GM19035 (cell line): ENCODE measurements at regions not wholly inside any gene's neighbourhood (a gene's known extent, or its start where the extent isn't known, plus 50 kb on each side); places are given as distances from the start of the nearest gene placed in this dataset.
"Not testable (repeated sequence)": the region's sequence is repeated elsewhere in the genome, so short reads cannot be mapped to it uniquely, and the experiment has no call there.

ENCODE experiments used
- ATAC-seq: cut with Tn5 transposase; IDR thresholded peaks from one replicate; pipeline ENCODE4 v1.9.1; 2021; ENCODE audit not compliant: unreplicated experiment

GRCh38 chr3:187484547-187485295 is 116.5 kb downstream of the RTP4 start:
- no peak for ATAC-seq

GRCh38 chr3:187481426-187481825 is 113.2 kb downstream of the RTP4 start:
- no peak for ATAC-seq

- ATAC-seq, result not testable (repeated sequence)
Observed at GRCh38 chr3:187475613-187476012, 107.4 kb downstream of the RTP4 start.

- no peak for ATAC-seq
Observed at GRCh38 chr3:187473778-187474406, 105.7 kb downstream of the RTP4 start.

- not testable (repeated sequence) for ATAC-seq
Observed at GRCh38 chr3:187466306-187466705, 98.1 kb downstream of the RTP4 start.

DNA sequence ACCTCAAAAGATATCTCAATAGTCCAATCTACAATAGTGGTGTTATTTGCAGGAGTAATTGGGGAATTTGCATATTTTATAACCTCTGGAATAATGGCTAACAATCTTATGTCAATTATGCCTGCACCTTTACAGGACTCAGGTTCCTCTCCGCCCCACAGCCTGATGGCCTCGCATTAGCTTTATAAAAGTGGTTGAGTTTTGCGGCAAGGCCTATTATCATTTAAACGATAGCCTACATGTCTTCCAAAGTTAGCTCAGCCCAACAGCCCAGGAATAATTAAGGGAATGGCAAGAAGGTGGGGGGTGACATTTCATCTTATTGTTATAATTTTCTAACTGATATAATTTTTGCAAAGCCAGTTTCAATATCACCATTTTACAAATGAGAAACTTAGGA is 97.3 kb downstream of the RTP4 start:
- ATAC-seq, result no peak

GRCh38 chr3:187464682-187465081 is 96.5 kb downstream of the RTP4 start:
- no peak for ATAC-seq

DNA sequence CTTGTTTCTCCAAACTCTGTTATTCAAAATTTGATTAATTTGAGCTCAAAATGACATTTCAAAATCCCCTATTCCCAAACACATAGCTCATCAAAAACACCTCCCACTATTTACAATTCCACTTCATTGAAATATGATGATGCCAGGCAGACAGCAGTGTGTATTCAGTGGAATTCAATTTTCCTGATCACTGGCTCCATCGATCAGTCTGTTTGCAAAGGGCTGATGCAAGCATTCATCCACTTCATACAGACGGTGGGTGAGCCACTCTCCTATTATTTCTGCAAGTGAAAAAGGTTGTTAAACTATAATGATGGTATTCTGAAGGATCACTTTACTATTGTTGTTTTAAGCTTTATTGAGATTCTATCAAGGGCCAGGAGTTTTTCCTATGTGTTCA is 90.7 kb downstream of the RTP4 start:
- no peak for ATAC-seq

- ATAC-seq, result no peak
Observed at GRCh38 chr3:187458383-187458782, 90.2 kb downstream of the RTP4 start.

GRCh38 chr3:187456250-187456649 is 88.1 kb downstream of the RTP4 start:
- no peak for ATAC-seq

GRCh38 chr3:187454085-187454815 is 86.1 kb downstream of the RTP4 start:
- no peak for ATAC-seq

DNA sequence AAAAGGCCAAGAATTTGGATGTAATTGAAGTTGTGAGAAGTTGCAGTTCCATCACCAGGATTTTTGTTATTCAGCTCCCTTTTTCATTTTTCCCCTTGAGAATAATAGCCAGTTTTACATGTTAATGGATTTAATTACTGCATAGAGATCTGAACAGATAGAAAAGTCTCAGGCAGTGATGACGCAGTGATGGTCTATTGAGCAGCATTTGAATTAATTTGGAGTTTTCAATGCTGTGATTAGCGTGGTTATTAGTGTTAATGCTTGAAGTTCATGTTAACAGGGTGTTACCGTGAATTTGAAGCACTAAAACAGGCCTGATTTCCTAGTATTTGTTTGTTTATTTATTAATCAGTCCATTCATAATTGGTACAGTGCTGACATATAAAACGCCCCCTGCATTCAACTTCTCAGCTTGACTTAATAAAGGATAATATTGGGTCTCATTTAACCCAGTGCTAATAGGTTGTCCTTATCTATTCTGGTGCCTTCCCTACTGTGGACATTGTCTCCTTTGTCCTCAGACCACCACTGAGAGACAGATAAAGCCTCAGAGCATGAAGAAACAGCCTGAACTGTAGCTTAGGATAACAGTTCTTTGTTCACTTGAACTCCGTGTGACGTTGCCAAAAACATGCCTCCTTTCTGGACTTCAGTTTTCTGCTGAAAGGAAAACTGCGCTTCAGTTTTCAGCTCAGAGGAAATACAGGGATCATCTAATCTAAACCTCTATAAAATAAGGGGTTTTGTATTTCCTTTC is 82.4 kb downstream of the RTP4 start:
- ATAC-seq, result no peak

DNA sequence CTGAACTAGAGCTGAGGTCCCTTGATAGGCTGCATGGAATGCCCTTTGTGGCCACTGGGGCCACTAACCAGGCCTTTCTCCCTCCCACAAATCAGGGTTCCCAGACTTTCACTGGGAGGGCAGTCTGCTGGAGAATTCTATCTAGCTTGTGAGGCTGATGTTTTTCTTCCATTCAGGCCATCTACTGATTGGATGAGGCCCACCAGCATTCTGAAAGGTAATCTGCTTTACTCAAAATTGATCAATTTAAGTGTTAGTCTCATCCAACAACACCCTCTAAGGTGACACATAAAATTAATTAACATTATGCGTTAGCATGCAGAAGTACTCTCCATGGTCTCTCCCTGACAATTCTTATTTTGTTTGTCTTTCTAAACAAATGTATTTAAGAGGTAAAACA is 80.5 kb downstream of the RTP4 start:
- ATAC-seq, result no peak

- no peak for ATAC-seq
Observed at GRCh38 chr3:187447737-187448136, 79.6 kb downstream of the RTP4 start.

GRCh38 chr3:187445356-187445755 is 77.2 kb downstream of the RTP4 start:
- no peak for ATAC-seq

DNA sequence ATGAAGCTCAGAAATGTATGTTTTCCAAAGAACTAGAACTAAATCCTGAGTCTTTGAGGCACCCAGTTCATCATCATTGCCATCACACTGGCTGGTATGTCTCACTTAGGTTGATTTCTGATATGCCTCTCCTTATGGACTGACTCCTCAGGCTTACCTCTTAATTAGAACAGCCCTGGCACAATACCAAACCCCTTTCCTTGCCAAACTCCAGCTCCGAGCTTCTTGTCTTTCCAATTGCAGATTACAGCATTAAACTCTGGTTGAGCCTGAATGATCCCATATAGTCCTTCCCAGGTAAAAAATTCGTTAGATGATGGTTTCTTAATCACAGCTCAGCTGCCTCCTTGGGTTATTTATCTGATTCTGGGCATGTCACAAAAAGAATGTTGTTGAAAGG is 66.3 kb downstream of the RTP4 start:
- ATAC-seq, result no peak

GRCh38 chr3:187430576-187430975 is 62.4 kb downstream of the RTP4 start:
- no peak for ATAC-seq
